Astrocyte (in vitro differentiated cells and primary cell): ENCODE measurements at regions not wholly inside any gene's neighbourhood (a gene's known extent, or its start where the extent isn't known, plus 50 kb on each side); places are given as distances from the start of the nearest gene placed in this dataset.

Experiments
- DNase-seq: peaks from one replicate; pipeline ENCODE4 v3.0.0-alpha.2; 2010; ENCODE audit warnings: low read depth
- FAIRE-seq: peaks from 2 replicates; lab custom pipeline; 2011; peaks lifted over from hg19 to GRCh38; lab: Jason Lieb, UNC
- H2AFZ ChIP-seq: 2 replicates; pipeline ENCODE4 v1.6.0; 2012; ENCODE audit warnings: low read depth, low read length, inconsistent platforms
- H3K27ac ChIP-seq: 2 replicates; pipeline ENCODE4 v1.5.1; 2011; ENCODE audit warnings: low read depth, low read length, inconsistent platforms
- H3K27me3 ChIP-seq: 2 replicates; pipeline ENCODE4 v1.6.0; 2011; ENCODE audit warnings: low read length, inconsistent platforms; ENCODE audit not compliant: insufficient read depth
- H3K36me3 ChIP-seq: 2 replicates; pipeline ENCODE4 v1.5.1; 2011; ENCODE audit warnings: low read length, inconsistent platforms; ENCODE audit not compliant: insufficient read depth
- H3K4me1 ChIP-seq: 2 replicates; pipeline ENCODE4 v1.5.1; 2011; ENCODE audit warnings: low read length, inconsistent platforms; ENCODE audit not compliant: insufficient read depth
- H3K4me2 ChIP-seq: 2 replicates; pipeline ENCODE4 v1.6.0; 2012; ENCODE audit warnings: low read length, inconsistent platforms
- H3K4me3 ChIP-seq: 2 replicates; pipeline ENCODE4 v1.5.1; 2011; ENCODE audit warnings: low read depth, mild to moderate bottlenecking, low read length, inconsistent platforms; ENCODE audit not compliant: insufficient read depth
- H3K79me2 ChIP-seq: 2 replicates; pipeline ENCODE4 v1.6.0; 2012; ENCODE audit warnings: mild to moderate bottlenecking, low read length, inconsistent platforms; ENCODE audit not compliant: insufficient read depth
- H3K9ac ChIP-seq: 2 replicates; pipeline ENCODE4 v1.6.0; 2012; ENCODE audit warnings: mild to moderate bottlenecking, low read length, inconsistent platforms
- H3K9me3 ChIP-seq: 2 replicates; pipeline ENCODE4 v1.5.1; 2012; ENCODE audit warnings: low read depth, mild to moderate bottlenecking, low read length, inconsistent platforms; ENCODE audit not compliant: insufficient read depth
- H4K20me1 ChIP-seq: 2 replicates; pipeline ENCODE4 v1.6.0; 2012; ENCODE audit warnings: low read length, inconsistent platforms; ENCODE audit not compliant: insufficient read depth
- H3K27ac Mint-ChIP-seq: one replicate; pipeline ENCODE4 v1.8.0; 2021; ENCODE audit warnings: mild to moderate bottlenecking, mixed read lengths; ENCODE audit not compliant: unreplicated experiment
- H3K27me3 Mint-ChIP-seq: one replicate; pipeline ENCODE4 v1.8.0; 2021; ENCODE audit warnings: low read depth, mixed read lengths; ENCODE audit not compliant: unreplicated experiment
- H3K36me3 Mint-ChIP-seq: one replicate; pipeline ENCODE4 v1.8.0; 2021; ENCODE audit warnings: low read depth, mixed read lengths; ENCODE audit not compliant: unreplicated experiment
- H3K4me1 Mint-ChIP-seq: one replicate; pipeline ENCODE4 v1.8.0; 2021; ENCODE audit warnings: low read depth, mixed read lengths; ENCODE audit not compliant: unreplicated experiment
- H3K4me3 Mint-ChIP-seq: one replicate; pipeline ENCODE4 v1.8.0; 2021; ENCODE audit warnings: mild to moderate bottlenecking, moderate library complexity, mixed read lengths; ENCODE audit not compliant: unreplicated experiment
- H3K9me3 Mint-ChIP-seq: one replicate; pipeline ENCODE4 v1.8.0; 2021; ENCODE audit warnings: mild to moderate bottlenecking, mixed read lengths; ENCODE audit not compliant: unreplicated experiment
- EZH2 ChIP-seq: IDR thresholded peaks from 2 replicates; pipeline ENCODE4 v1.6.1; 2012; ENCODE audit warnings: mild to moderate bottlenecking, low read length, inconsistent platforms; ENCODE audit not compliant: insufficient read depth
- TF ChIP-seq, protein P1 (sequence below): IDR thresholded peaks from 2 replicates; pipeline ENCODE4 v1.5.1; 2011; ENCODE audit warnings: low read depth, mild to moderate bottlenecking, inconsistent platforms, low read length, moderate library complexity; ENCODE audit not compliant: insufficient read depth

DNA sequence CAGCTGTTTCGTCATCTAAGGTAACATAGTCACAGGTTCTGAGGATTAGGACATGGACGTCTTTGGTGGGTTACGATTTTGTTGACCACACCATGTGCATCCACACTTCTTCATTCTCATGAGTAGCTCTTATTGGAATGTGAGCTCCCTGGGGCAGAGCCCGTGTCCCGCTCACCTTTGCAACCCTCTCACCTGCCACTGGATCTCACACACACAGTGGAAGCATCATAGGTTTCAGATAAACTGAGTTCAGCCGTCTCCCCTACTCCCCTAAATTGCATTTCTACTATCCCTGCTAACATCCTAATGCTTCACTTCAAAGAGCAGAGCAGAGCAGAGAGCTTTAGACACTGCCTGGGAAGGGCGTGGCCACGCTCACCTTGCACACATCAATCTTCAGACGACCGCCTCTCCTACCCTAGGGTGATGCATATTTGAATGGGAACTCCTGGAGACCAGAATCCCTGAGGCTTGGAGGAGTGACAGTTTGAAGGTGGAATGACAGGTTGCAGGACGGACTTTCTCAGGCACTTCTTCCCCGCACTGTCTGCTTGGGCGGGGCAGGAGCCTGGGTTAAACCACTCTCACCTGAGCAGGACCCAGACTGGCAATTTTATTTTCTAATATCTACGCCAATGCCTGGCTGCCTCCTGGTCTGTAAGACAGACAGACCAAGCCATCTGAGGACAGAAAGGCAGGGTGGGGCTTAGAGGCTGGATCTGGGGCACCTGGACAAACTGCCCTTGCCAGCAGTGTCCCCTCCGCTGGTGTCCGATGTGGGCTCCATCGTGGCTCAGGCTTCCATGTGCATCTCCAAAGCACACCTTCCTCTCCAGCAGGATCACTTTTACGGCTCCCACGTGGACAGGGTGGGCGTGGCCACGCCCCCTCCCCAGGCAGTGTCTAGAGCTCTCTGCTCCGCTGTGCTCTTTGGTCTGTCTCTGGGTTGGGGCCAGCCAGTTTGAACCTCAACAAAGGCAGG lies 229.5 kb upstream of the COPS8 start:
- TF ChIP-seq, protein P1, sequence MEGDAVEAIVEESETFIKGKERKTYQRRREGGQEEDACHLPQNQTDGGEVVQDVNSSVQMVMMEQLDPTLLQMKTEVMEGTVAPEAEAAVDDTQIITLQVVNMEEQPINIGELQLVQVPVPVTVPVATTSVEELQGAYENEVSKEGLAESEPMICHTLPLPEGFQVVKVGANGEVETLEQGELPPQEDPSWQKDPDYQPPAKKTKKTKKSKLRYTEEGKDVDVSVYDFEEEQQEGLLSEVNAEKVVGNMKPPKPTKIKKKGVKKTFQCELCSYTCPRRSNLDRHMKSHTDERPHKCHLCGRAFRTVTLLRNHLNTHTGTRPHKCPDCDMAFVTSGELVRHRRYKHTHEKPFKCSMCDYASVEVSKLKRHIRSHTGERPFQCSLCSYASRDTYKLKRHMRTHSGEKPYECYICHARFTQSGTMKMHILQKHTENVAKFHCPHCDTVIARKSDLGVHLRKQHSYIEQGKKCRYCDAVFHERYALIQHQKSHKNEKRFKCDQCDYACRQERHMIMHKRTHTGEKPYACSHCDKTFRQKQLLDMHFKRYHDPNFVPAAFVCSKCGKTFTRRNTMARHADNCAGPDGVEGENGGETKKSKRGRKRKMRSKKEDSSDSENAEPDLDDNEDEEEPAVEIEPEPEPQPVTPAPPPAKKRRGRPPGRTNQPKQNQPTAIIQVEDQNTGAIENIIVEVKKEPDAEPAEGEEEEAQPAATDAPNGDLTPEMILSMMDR = no peak
- no peak for TF ChIP-seq EZH2
- Histone ChIP-seq H3K4me1 (no peaks in the 10 kb centered on the region), H3K9me3 (no peaks in the 10 kb centered on the region), H2AFZ (no peak overlapping the region), H3K4me3 (no peak overlapping the region), H3K36me3 (no peaks in the 10 kb centered on the region), H3K79me2 (no peaks in the 10 kb centered on the region), H3K4me2 (no peak overlapping the region), H3K9ac (no peak overlapping the region), H3K27me3 (no peaks in the 10 kb centered on the region), H4K20me1 (no peaks in the 10 kb centered on the region), H3K27ac (no peak overlapping the region)
- H3K36me3 Mint-ChIP-seq = peaks cover 3% of the 10 kb centered on the region
- DNase-seq (no peak), FAIRE-seq (no peak)
- H3K27me3 Mint-ChIP-seq = peaks cover 10% of the 10 kb centered on the region
- no peak overlapping the region for H3K4me3 Mint-ChIP-seq
- H3K4me1 Mint-ChIP-seq = peaks cover 5% of the 10 kb centered on the region
- peaks cover 4% of the 10 kb centered on the region for H3K9me3 Mint-ChIP-seq
- H3K27ac Mint-ChIP-seq = no peak overlapping the region

DNA sequence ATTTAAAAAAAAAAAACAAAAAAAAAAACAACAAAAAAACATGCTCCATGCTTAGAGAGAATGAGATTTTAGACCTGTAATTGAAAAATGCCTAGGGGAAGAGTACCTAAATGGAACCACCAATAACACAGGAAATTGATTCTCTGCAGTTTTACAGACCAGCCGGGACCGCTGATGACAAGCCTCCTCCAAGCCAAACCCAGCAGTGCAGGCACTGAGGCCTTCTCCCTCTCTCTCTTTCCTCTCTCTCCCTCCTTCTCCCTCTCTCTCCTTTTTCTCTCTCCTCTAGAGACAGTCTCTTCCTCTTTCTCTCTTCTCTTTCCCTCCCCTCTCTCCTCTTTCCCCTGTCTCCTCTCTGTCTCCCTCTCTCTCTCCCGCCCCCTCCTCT lies 228.8 kb upstream of the COPS8 start:
- no peaks in the 10 kb centered on the region for H3K4me1 ChIP-seq
- H3K4me3 ChIP-seq = no peak overlapping the region
- Mint-ChIP-seq H3K9me3 (peaks cover 4% of the 10 kb centered on the region), H3K36me3 (peaks cover 3% of the 10 kb centered on the region), H3K27me3 (peaks cover 13% of the 10 kb centered on the region), H3K4me3 (no peak overlapping the region), H3K4me1 (peaks cover 5% of the 10 kb centered on the region), H3K27ac (no peak overlapping the region)
- no peaks in the 10 kb centered on the region for H3K79me2 ChIP-seq
- no peak overlapping the region for H3K9ac ChIP-seq
- H3K27ac ChIP-seq = no peak overlapping the region
- FAIRE-seq (no peak), DNase-seq (no peak)
- TF ChIP-seq EZH2 = no peak
- TF ChIP-seq, protein P1 = no peak
- H4K20me1 ChIP-seq = no peaks in the 10 kb centered on the region
- no peaks in the 10 kb centered on the region for H3K27me3 ChIP-seq
- H3K4me2 ChIP-seq = no peak overlapping the region
- no peaks in the 10 kb centered on the region for H3K36me3 ChIP-seq
- no peaks in the 10 kb centered on the region for H3K9me3 ChIP-seq
- no peak overlapping the region for H2AFZ ChIP-seq

DNA sequence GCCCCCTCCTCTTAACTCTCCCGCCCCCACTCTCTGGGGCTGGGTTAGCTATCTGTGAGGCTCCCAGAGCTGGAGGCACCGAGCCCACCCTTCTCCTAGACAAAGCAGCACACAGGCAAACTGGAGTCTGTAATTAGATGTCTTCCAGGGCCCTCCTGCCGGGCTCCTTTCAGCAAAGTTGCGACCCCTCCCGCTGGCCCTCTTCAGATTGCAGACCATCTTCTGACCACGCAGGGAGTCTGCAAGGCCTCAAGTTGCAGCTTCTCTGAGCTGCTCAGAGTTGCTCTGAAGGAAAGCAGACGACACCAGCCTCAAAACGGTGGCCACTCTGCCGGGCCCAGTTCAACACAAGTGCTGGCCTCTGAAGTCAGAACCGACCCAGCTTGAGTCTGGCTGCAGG lies 228.4 kb upstream of the COPS8 start:
- Mint-ChIP-seq H3K27ac (no peak overlapping the region), H3K4me3 (no peak overlapping the region), H3K36me3 (peaks cover 3% of the 10 kb centered on the region), H3K4me1 (peaks cover 5% of the 10 kb centered on the region), H3K27me3 (peaks cover 15% of the 10 kb centered on the region), H3K9me3 (peaks cover 4% of the 10 kb centered on the region)
- no peak for DNase-seq
- Histone ChIP-seq H3K9ac (no peak overlapping the region), H3K36me3 (no peaks in the 10 kb centered on the region), H4K20me1 (no peaks in the 10 kb centered on the region), H3K4me1 (peaks cover under 1% of the 10 kb centered on the region), H3K4me3 (no peak overlapping the region), H3K27ac (no peak overlapping the region), H3K9me3 (no peaks in the 10 kb centered on the region), H2AFZ (no peak overlapping the region), H3K27me3 (no peaks in the 10 kb centered on the region), H3K79me2 (no peaks in the 10 kb centered on the region), H3K4me2 (no peak overlapping the region)
- TF ChIP-seq EZH2 = no peak
- TF ChIP-seq, protein P1 = no peak
- no peak for FAIRE-seq
